H9 (cell line): ENCODE measurements at regions not wholly inside any gene's neighbourhood (a gene's known extent, or its start where the extent isn't known, plus 50 kb on each side); places are given as distances from the start of the nearest gene placed in this dataset.

Experiments
- DNase-seq: peaks from one replicate; pipeline ENCODE4 v3.0.0-alpha.2; 2017
- H2AFZ ChIP-seq: one replicate; pipeline ENCODE4 v1.6.1; 2013; ENCODE audit warnings: mild to moderate bottlenecking, low read length, control low read depth, moderate library complexity
- H2AK5ac ChIP-seq: 2 replicates; pipeline ENCODE4 v1.6.1; 2013; ENCODE audit warnings: low read length, control low read depth, mixed read lengths; ENCODE audit not compliant: insufficient read length
- H2BK120ac ChIP-seq: one replicate; pipeline ENCODE4 v1.6.1; 2013; ENCODE audit warnings: low read depth, mild to moderate bottlenecking, low read length, control low read depth, inconsistent platforms; ENCODE audit not compliant: poor library complexity, severe bottlenecking
- H2BK12ac ChIP-seq: 2 replicates; pipeline ENCODE4 v1.6.1; 2013; ENCODE audit warnings: low read length, control low read depth, mixed read lengths, low read depth; ENCODE audit not compliant: insufficient read length
- H2BK15ac ChIP-seq: 2 replicates; pipeline ENCODE4 v1.6.1; 2013; ENCODE audit warnings: low read depth, low read length, control low read depth
- H2BK20ac ChIP-seq: one replicate; pipeline ENCODE4 v1.6.1; 2013; ENCODE audit warnings: low read depth, mild to moderate bottlenecking, low read length, control low read depth, inconsistent platforms; ENCODE audit not compliant: poor library complexity, severe bottlenecking
- H2BK5ac ChIP-seq: 2 replicates; pipeline ENCODE4 v1.6.1; 2013; ENCODE audit warnings: low read length, control low read depth, mixed read lengths; ENCODE audit not compliant: insufficient read length
- H3K14ac ChIP-seq: 2 replicates; pipeline ENCODE4 v1.6.1; 2013; ENCODE audit warnings: low read length, control low read depth; ENCODE audit not compliant: insufficient read depth
- H3K18ac ChIP-seq: 2 replicates; pipeline ENCODE4 v1.6.1; 2013; ENCODE audit warnings: low read depth, mild to moderate bottlenecking, mixed read lengths, low read length, control low read depth; ENCODE audit not compliant: insufficient read length
- H3K23ac ChIP-seq: 2 replicates; pipeline ENCODE4 v1.6.1; 2013; ENCODE audit warnings: low read length, control low read depth, mixed read lengths, low read depth; ENCODE audit not compliant: insufficient read length
- H3K23me2 ChIP-seq: 2 replicates; pipeline ENCODE4 v1.6.1; 2013; ENCODE audit warnings: low read depth, mild to moderate bottlenecking, mixed read lengths, low read length, control low read depth; ENCODE audit not compliant: insufficient read length, poor library complexity, severe bottlenecking
- H3K27ac ChIP-seq: 2 replicates; pipeline ENCODE4 v1.5.1; 2013; ENCODE audit warnings: low read length, control low read depth, mixed read lengths, low read depth; ENCODE audit not compliant: insufficient read length
- H3K27me3 ChIP-seq: 2 replicates; pipeline ENCODE4 v1.6.1; 2013; ENCODE audit warnings: low read length, control low read depth, inconsistent platforms; ENCODE audit not compliant: insufficient read depth
- H3K4ac ChIP-seq: 2 replicates; pipeline ENCODE4 v1.6.1; 2013; ENCODE audit warnings: low read depth, mild to moderate bottlenecking, control low read depth, inconsistent platforms, low read length, moderate library complexity
- H3K4me1 ChIP-seq: 2 replicates; pipeline ENCODE4 v1.6.1; 2013; ENCODE audit warnings: low read length, control low read depth, inconsistent platforms; ENCODE audit not compliant: insufficient read depth
- H3K4me2 ChIP-seq: 2 replicates; pipeline ENCODE4 v1.6.1; 2013; ENCODE audit warnings: low read length, control low read depth, mixed read lengths; ENCODE audit not compliant: insufficient read length, insufficient read depth
- H3K56ac ChIP-seq: 2 replicates; pipeline ENCODE4 v1.6.1; 2013; ENCODE audit warnings: low read depth, mild to moderate bottlenecking, mixed read lengths, low read length, control low read depth; ENCODE audit not compliant: insufficient read length
- H3K79me1 ChIP-seq: 2 replicates; pipeline ENCODE4 v1.6.1; 2013; ENCODE audit warnings: low read depth, mild to moderate bottlenecking, moderate library complexity, low read length, control low read depth, inconsistent platforms; ENCODE audit not compliant: insufficient read depth, poor library complexity, severe bottlenecking
- H3K79me2 ChIP-seq: 2 replicates; pipeline ENCODE4 v1.6.1; 2013; ENCODE audit warnings: low read length, control low read depth, inconsistent platforms; ENCODE audit not compliant: insufficient read depth
- H3K9ac ChIP-seq: 2 replicates; pipeline ENCODE4 v1.6.1; 2013; ENCODE audit warnings: low read length, control low read depth, mixed read lengths; ENCODE audit not compliant: insufficient read length; ENCODE audit errors: extremely low read depth
- H3K9me3 ChIP-seq: one replicate; pipeline ENCODE4 v1.6.1; 2013; ENCODE audit warnings: low read depth, low read length, inconsistent platforms; ENCODE audit not compliant: control insufficient read depth
- H3T11ph ChIP-seq: one replicate; pipeline ENCODE4 v1.6.1; 2013; ENCODE audit warnings: mild to moderate bottlenecking, low read length, control low read depth, inconsistent platforms
- H4K20me1 ChIP-seq: one replicate; pipeline ENCODE4 v1.6.1; 2013; ENCODE audit not compliant: control insufficient read depth, insufficient read length, insufficient read depth
- H4K5ac ChIP-seq: 2 replicates; pipeline ENCODE4 v1.6.1; 2013; ENCODE audit warnings: low read depth, mild to moderate bottlenecking, mixed read lengths, low read length, control low read depth; ENCODE audit not compliant: insufficient read length
- H4K8ac ChIP-seq: replicated peaks from 2 replicates; pipeline ENCODE4 v1.6.1; 2013; ENCODE audit warnings: low read length, control low read depth, mixed read lengths, low read depth; ENCODE audit not compliant: insufficient read length
- H4K91ac ChIP-seq: 2 replicates; pipeline ENCODE4 v1.6.1; 2013; ENCODE audit warnings: low read depth, mild to moderate bottlenecking, moderate library complexity, mixed read lengths, low read length, control low read depth; ENCODE audit not compliant: insufficient read length
- H3K27ac Mint-ChIP-seq, 3 experiments: 2 replicates in 2 of 3; 3 replicates in 1 of 3; pipeline ENCODE4 v1.8.0; 2020 to 2021; ENCODE audit warnings: mixed read lengths in 3 of 3, mild to moderate bottlenecking in 1 of 3, moderate library complexity in 1 of 3
- H3K27me3 Mint-ChIP-seq: 2 replicates; pipeline ENCODE4 v1.8.0; 2021; ENCODE audit warnings: low read depth, mild to moderate bottlenecking, moderate library complexity, mixed read lengths
- H3K36me3 Mint-ChIP-seq, 3 experiments: 2 replicates in 2 of 3; 3 replicates in 1 of 3; pipeline ENCODE4 v1.8.0; 2020 to 2021; ENCODE audit warnings: low read depth in 3 of 3, mixed read lengths in 3 of 3; ENCODE audit not compliant: insufficient read depth in 1 of 3
- H3K4me1 Mint-ChIP-seq, 2 experiments: 2 replicates each; pipeline ENCODE4 v1.8.0; 2020; ENCODE audit warnings: mixed read lengths in 2 of 2
- H3K4me3 Mint-ChIP-seq, 2 experiments: 2 replicates in 1 of 2; 3 replicates in 1 of 2; pipeline ENCODE4 v1.8.0; 2020 to 2021; ENCODE audit warnings: mild to moderate bottlenecking in 2 of 2, mixed read lengths in 2 of 2, moderate library complexity in 1 of 2
- H3K9me3 Mint-ChIP-seq, 2 experiments: 2 replicates in 1 of 2; 3 replicates in 1 of 2; pipeline ENCODE4 v1.8.0; 2020; ENCODE audit warnings: mild to moderate bottlenecking in 2 of 2, mixed read lengths in 2 of 2, moderate library complexity in 1 of 2
- CTCF ChIP-seq: fragments of 200-600 bp; sonication (generic); conservative IDR thresholded peaks from 3 replicates; pipeline ENCODE4 v1.8.0; 2021; ENCODE audit warnings: antibody characterized with exemption, mild to moderate bottlenecking
- WGBS: extraction: QIAGEN DNeasy Blood & Tissue Kit; methylation state at CpG from one replicate; pipeline ENCODE4 v1.1.7; 2013; ENCODE audit warnings: missing lambda C conversion rate, low lambda C conversion rate, mixed read lengths; ENCODE audit not compliant: insufficient read length; ENCODE audit errors: extremely low coverage; 5-methylcytosine and 5-hydroxymethylcytosine counted together

- Histone ChIP-seq H3K9ac (no peak overlapping the region), H2BK15ac (no peak overlapping the region), H3K9me3 (no peaks in the 10 kb centered on the region), H3K27ac (no peak overlapping the region), H3K23me2 (no peaks in the 10 kb centered on the region), H2BK5ac (no peak overlapping the region), H3K4me2 (no peak overlapping the region), H4K8ac (no peak overlapping the region), H3K23ac (no peak overlapping the region), H2BK20ac (no peak overlapping the region), H2AK5ac (no peak overlapping the region), H3K18ac (no peak overlapping the region), H3K79me1 (no peaks in the 10 kb centered on the region), H2AFZ (no peak overlapping the region), H3K79me2 (no peaks in the 10 kb centered on the region), H3K4me1 (no peaks in the 10 kb centered on the region), H4K91ac (no peak overlapping the region), H3K27me3 (no peaks in the 10 kb centered on the region), H3K56ac (no peak overlapping the region), H4K20me1 (no peaks in the 10 kb centered on the region), H4K5ac (no peak overlapping the region), H2BK120ac (no peak overlapping the region), H3K14ac (no peak overlapping the region), H2BK12ac (no peak overlapping the region), H3T11ph (no peak overlapping the region), H3K4ac (no peak overlapping the region)
- no peak for DNase-seq
- no peaks in the 10 kb centered on the region for H3K27me3 Mint-ChIP-seq
- peaks cover 0 to 1% of the 10 kb centered on the region in 2 experiments; a peak in 1 of 5 replicates for H3K9me3 Mint-ChIP-seq
- no peak overlapping the region for H3K27ac Mint-ChIP-seq
- no peak for TF ChIP-seq CTCF
- no peaks in the 10 kb centered on the region for H3K36me3 Mint-ChIP-seq
- WGBS: no CpG with 5 or more reads among the region's 2 CpGs
- no peak overlapping the region for H3K4me3 Mint-ChIP-seq
- H3K4me1 Mint-ChIP-seq: no peaks in the 10 kb centered on the region
These were observed 225.3 kb downstream of the KCNJ2 start for GRCh38 chr17:70394473-70395232.
